ENCODE measurements at regions not wholly inside any gene's neighbourhood (a gene's known extent, or its start where the extent isn't known, plus 50 kb on each side); places are given as distances from the start of the nearest gene placed in this dataset.

DNA sequence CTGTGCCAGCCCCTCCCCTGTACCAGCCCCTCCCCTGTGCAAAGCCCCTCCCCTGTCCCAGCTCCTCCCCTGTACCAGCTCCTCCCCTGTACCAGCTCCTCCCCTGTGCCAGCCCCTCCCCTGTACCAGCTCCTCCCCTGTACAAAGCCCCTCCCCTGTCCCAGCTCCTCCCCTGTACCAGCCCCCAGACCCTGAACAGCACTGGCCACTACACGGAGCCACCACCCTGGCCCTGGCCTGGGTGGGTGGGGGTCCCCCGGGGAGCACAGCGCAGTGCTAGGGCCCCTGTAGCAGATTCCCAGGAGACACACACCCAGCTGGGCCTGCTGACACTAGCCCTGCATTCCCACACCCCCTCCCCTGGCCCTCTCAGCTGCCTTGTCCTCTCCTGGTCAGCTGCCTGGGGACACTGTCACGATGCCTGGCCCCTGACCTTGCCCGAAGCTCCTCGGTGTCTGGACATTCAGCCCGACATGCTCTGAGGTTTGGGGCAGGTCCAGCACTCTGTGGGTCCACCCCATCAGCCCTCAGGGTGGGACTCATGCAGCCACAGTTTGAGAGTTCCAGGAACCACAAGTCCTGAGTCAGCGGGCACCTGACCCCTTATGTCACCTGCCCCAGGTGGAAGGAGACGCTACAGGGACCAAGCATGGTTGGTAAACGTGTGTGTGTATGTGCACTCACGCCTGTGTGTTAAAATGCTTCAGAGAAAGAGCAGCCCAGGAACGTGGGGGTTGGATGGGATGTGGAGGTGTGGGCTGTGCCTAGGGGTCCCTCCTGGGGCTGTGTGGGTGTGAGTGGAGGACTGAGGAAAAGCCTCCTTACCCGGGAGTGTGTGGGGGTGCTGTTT lies 114.2 kb downstream of the METRNL start:
- peak in 1 of 4 donors; percentile 21 for ATAC-seq
- Histone ChIP-seq H3K9me3 (no peaks in the 10 kb centered on the region), H3K4me1 (peaks cover 9% of the 10 kb centered on the region), H3K27me3 (ENCODE audit: insufficient read depth in 3 of 3, low read length in 2 of 3) (peaks cover 0 to 16% (median 2%) of the 10 kb centered on the region in 3 donors), H3K36me3 (ENCODE audit: insufficient read depth in 1 of 2, low read depth in 1 of 2) (no peaks in the 10 kb centered on the region), H3K27ac (no peak overlapping the region), H3K4me3 (no peak overlapping the region)
- WGBS, 3 donors = 43 to 57% (median 43%) methylated on average over 13 of the region's 13 CpGs
- peak; percentile 44 to 73 for DNase-seq
- TF ChIP-seq CTCF (IDR thresholded peaks at IDR 0.05) = no peak
- intact Hi-C loops (cut with DNase I) = no loop called here

- TF ChIP-seq CTCF (IDR thresholded peaks at IDR 0.05) = no peak
- Histone ChIP-seq H3K4me3 (no peak overlapping the region), H3K36me3 (ENCODE audit: insufficient read depth in 1 of 2, low read depth in 1 of 2) (no peaks in the 10 kb centered on the region), H3K4me1 (peaks cover 13% of the 10 kb centered on the region), H3K27me3 (ENCODE audit: insufficient read depth in 3 of 3, low read length in 2 of 3) (peaks cover 0 to 10% (median 2%) of the 10 kb centered on the region in 3 donors), H3K27ac (no peak overlapping the region), H3K9me3 (no peaks in the 10 kb centered on the region)
- ATAC-seq (no peak), DNase-seq (peak; percentile 11 to 47)
- intact Hi-C loops (cut with DNase I) = no loop called here
- WGBS, 3 donors = 78 to 84% (median 81%) methylated on average over 7 of the region's 7 CpGs
Observed at GRCh38 chr17:83194186-83194561, 114.8 kb downstream of the METRNL start.

- no peak overlapping the region for H3K27ac ChIP-seq
- peak; percentile 29 to 57 for DNase-seq
- ATAC-seq = no peak
Observed at GRCh38 chr17:83194761-83195329, 115.4 kb downstream of the METRNL start.

GRCh38 chr17:83195330-83196023 lies 116.1 kb downstream of the METRNL start:
- Histone ChIP-seq H3K27ac (peak overlapping the region; percentile 46), H3K4me3 (no peak overlapping the region), H3K9me3 (no peaks in the 10 kb centered on the region), H3K4me1 (peaks cover 25% of the 10 kb centered on the region), H3K27me3 (ENCODE audit: insufficient read depth in 3 of 3, low read length in 2 of 3) (peaks cover 0 to 4% (median 2%) of the 10 kb centered on the region in 3 donors), H3K36me3 (ENCODE audit: insufficient read depth in 1 of 2, low read depth in 1 of 2) (no peaks in the 10 kb centered on the region)
- intact Hi-C loops (cut with DNase I) = no loop called here
- DNase-seq (peak; percentile 65 to 78), ATAC-seq (peak; percentile 39 to 58 (median 55))
- TF ChIP-seq CTCF (IDR thresholded peaks at IDR 0.05) = no peak
- WGBS, 3 donors = 34 to 47% (median 35%) methylated on average over 17 to 20 of the region's 20 CpGs

More at GRCh38 chr17:83194761-83195329, 115.4 kb downstream of the METRNL start:
- Histone ChIP-seq H3K27me3 (ENCODE audit: insufficient read depth in 3 of 3, low read length in 2 of 3) (peaks cover 0 to 8% (median 2%) of the 10 kb centered on the region in 3 donors), H3K4me1 (peaks cover 20% of the 10 kb centered on the region), H3K36me3 (ENCODE audit: insufficient read depth in 1 of 2, low read depth in 1 of 2) (no peaks in the 10 kb centered on the region), H3K4me3 (no peak overlapping the region), H3K9me3 (no peaks in the 10 kb centered on the region)
- no peak for TF ChIP-seq CTCF (IDR thresholded peaks at IDR 0.05)
- intact Hi-C loops (cut with DNase I) = no loop called here
- 88 to 92% (median 91%) methylated on average over 24 of the region's 24 CpGs for WGBS, 3 donors

All from psoas muscle (tissue), 7 donors.